Pons (tissue), 1 donor: ENCODE measurements at regions not wholly inside any gene's neighbourhood (a gene's known extent, or its start where the extent isn't known, plus 50 kb on each side); places are given as distances from the start of the nearest gene placed in this dataset.
"Not testable (repeated sequence)": the region's sequence is repeated elsewhere in the genome, so short reads cannot be mapped to it uniquely, and the experiment has no call there.

Source experiments
- DNase-seq: peaks from one replicate; pipeline ENCODE4 v3.0.0-alpha.2; 2016; ENCODE audit warnings: low spot score

- DNase-seq, result no peak
Measured at GRCh38 chr3:27629366-27629765, 92.8 kb downstream of the EOMES start.

GRCh38 chr3:27628026-27628750 is 93.9 kb downstream of the EOMES start:
- no peak for DNase-seq

GRCh38 chr3:27626596-27627118 is 95.5 kb downstream of the EOMES start:
- DNase-seq, result no peak

GRCh38 chr3:27625864-27626263 is 96.3 kb downstream of the EOMES start:
- DNase-seq, result no peak

GRCh38 chr3:27623085-27623753 is 98.9 kb downstream of the EOMES start:
- DNase-seq, result no peak

- no peak for DNase-seq
Measured at GRCh38 chr3:27617552-27617951, 104.6 kb downstream of the EOMES start.

GRCh38 chr3:27616031-27616430 is 106.1 kb downstream of the EOMES start:
- DNase-seq, result no peak

GRCh38 chr3:27615555-27615954 is 106.6 kb downstream of the EOMES start:
- DNase-seq, result no peak

- no peak for DNase-seq
Measured at GRCh38 chr3:27614592-27614991, 107.5 kb downstream of the EOMES start.

- DNase-seq, result no peak
Measured at GRCh38 chr3:27613846-27614500, 108.2 kb downstream of the EOMES start.

- no peak for DNase-seq
Measured at GRCh38 chr3:27610800-27611525, 111.2 kb downstream of the EOMES start.

GRCh38 chr3:27607370-27607769 is 114.8 kb downstream of the EOMES start:
- no peak for DNase-seq

GRCh38 chr3:27606537-27606936 is 115.6 kb downstream of the EOMES start:
- DNase-seq, result no peak

- DNase-seq, result not testable (repeated sequence)
Measured at GRCh38 chr3:27601311-27601710, 117.1 kb upstream of the SLC4A7 start.

GRCh38 chr3:27599741-27600140 is 115.6 kb upstream of the SLC4A7 start:
- not testable (repeated sequence) for DNase-seq

GRCh38 chr3:27596921-27597320 is 112.7 kb upstream of the SLC4A7 start:
- DNase-seq, result peak; percentile 16

- peak; percentile 66 for DNase-seq
Measured at GRCh38 chr3:27596334-27596841, 112.2 kb upstream of the SLC4A7 start.

GRCh38 chr3:27594096-27594690 is 110.0 kb upstream of the SLC4A7 start:
- DNase-seq, result no peak

GRCh38 chr3:27593173-27593572 is 109.0 kb upstream of the SLC4A7 start:
- DNase-seq, result no peak

- no peak for DNase-seq
Measured at GRCh38 chr3:27591312-27592210, 107.4 kb upstream of the SLC4A7 start.
